Kidney capillary endothelial cell (primary cell): ENCODE measurements at regions not wholly inside any gene's neighbourhood (a gene's known extent, or its start where the extent isn't known, plus 50 kb on each side); places are given as distances from the start of the nearest gene placed in this dataset.
"Not testable (repeated sequence)": the region's sequence is repeated elsewhere in the genome, so short reads cannot be mapped to it uniquely, and the experiment has no call there.

ENCODE experiments used
- DNase-seq: peaks from one replicate; pipeline ENCODE4 v3.0.0-alpha.2; 2018; ENCODE audit warnings: low spot score

- no peak for DNase-seq
These were observed 472.1 kb downstream of the PLPP3 start for GRCh38 chr1:56107275-56107638.

- DNase-seq, result no peak
These were observed 472.7 kb downstream of the PLPP3 start for GRCh38 chr1:56106531-56107274.

GRCh38 chr1:56105397-56105796 lies 474.0 kb downstream of the PLPP3 start:
- no peak for DNase-seq

- DNase-seq, result no peak
These were observed 479.5 kb downstream of the PLPP3 start for GRCh38 chr1:56099766-56100265.

- no peak for DNase-seq
These were observed 480.4 kb downstream of the PLPP3 start for GRCh38 chr1:56098946-56099345.

- no peak for DNase-seq
These were observed 481.6 kb downstream of the PLPP3 start for GRCh38 chr1:56097713-56098112.

GRCh38 chr1:56095696-56096665 lies 483.4 kb downstream of the PLPP3 start:
- no peak for DNase-seq

GRCh38 chr1:56094168-56094567 lies 485.2 kb downstream of the PLPP3 start:
- no peak for DNase-seq

GRCh38 chr1:56092684-56093570 lies 486.4 kb downstream of the PLPP3 start:
- no peak for DNase-seq

GRCh38 chr1:56089826-56090225 lies 489.5 kb downstream of the PLPP3 start:
- not testable (repeated sequence) for DNase-seq

GRCh38 chr1:56084246-56084645 lies 495.1 kb downstream of the PLPP3 start:
- no peak for DNase-seq

- DNase-seq, result no peak
These were observed 497.6 kb downstream of the PLPP3 start for GRCh38 chr1:56081736-56082135.

- no peak for DNase-seq
These were observed 498.2 kb downstream of the PLPP3 start for GRCh38 chr1:56081173-56081572.

- DNase-seq, result peak; percentile 77
These were observed 499.2 kb downstream of the PLPP3 start for GRCh38 chr1:56080123-56080522.

GRCh38 chr1:56079391-56079790 lies 500.0 kb downstream of the PLPP3 start:
- DNase-seq, result no peak

- DNase-seq, result no peak
These were observed 502.2 kb downstream of the PLPP3 start for GRCh38 chr1:56077206-56077605.

- DNase-seq, result no peak
These were observed 505.2 kb downstream of the PLPP3 start for GRCh38 chr1:56074007-56074651.

GRCh38 chr1:56073614-56074006 lies 505.8 kb downstream of the PLPP3 start:
- DNase-seq, result no peak

GRCh38 chr1:56073206-56073605 lies 506.2 kb downstream of the PLPP3 start:
- no peak for DNase-seq

- DNase-seq, result no peak
These were observed 507.1 kb downstream of the PLPP3 start for GRCh38 chr1:56072310-56072709.

GRCh38 chr1:56071351-56071750 lies 508.0 kb downstream of the PLPP3 start:
- no peak for DNase-seq
